DOHH2 (cell line): ENCODE measurements at regions not wholly inside any gene's neighbourhood (a gene's known extent, or its start where the extent isn't known, plus 50 kb on each side); places are given as distances from the start of the nearest gene placed in this dataset.

Experiments
- H3F3A ChIP-seq: fragments of 200-600 bp; sonication (generic), shearing (Covaris generic); 2 replicates; pipeline ENCODE4 v1.6.0; 2016; ENCODE audit warnings: antibody characterized with exemption, mild to moderate bottlenecking; ENCODE audit not compliant: control insufficient read depth, insufficient read depth
- H3K27ac ChIP-seq: fragments of 200-600 bp; sonication (generic); 2 replicates; pipeline ENCODE4 v1.5.1; 2014; ENCODE audit warnings: low read depth, mild to moderate bottlenecking, low read length, moderate library complexity
- H3K27me3 ChIP-seq: fragments of 200-600 bp; sonication (generic); 2 replicates; pipeline ENCODE4 v1.6.1; 2014; ENCODE audit warnings: mild to moderate bottlenecking, low read length, mixed read lengths; ENCODE audit not compliant: control insufficient read depth
- H3K36me3 ChIP-seq: fragments of 200-600 bp; sonication (generic); 2 replicates; pipeline ENCODE4 v1.6.1; 2014; ENCODE audit warnings: mild to moderate bottlenecking, low read length, moderate library complexity, mixed read lengths; ENCODE audit not compliant: control insufficient read depth
- H3K4me1 ChIP-seq: fragments of 200-600 bp; sonication (generic); 2 replicates; pipeline ENCODE4 v1.6.1; 2014; ENCODE audit warnings: mild to moderate bottlenecking, low read length, mixed read lengths; ENCODE audit not compliant: control insufficient read depth
- H3K4me2 ChIP-seq: fragments of 200-600 bp; sonication (generic); 2 replicates; pipeline ENCODE4 v1.6.0; 2014; ENCODE audit warnings: mild to moderate bottlenecking, low read length, moderate library complexity
- H3K4me3 ChIP-seq: fragments of 200-600 bp; sonication (generic); 2 replicates; pipeline ENCODE4 v1.5.1; 2014; ENCODE audit warnings: mild to moderate bottlenecking, low read length, mixed read lengths
- H3K79me2 ChIP-seq: fragments of 200-600 bp; sonication (generic); 2 replicates; pipeline ENCODE4 v1.6.1; 2014; ENCODE audit warnings: mild to moderate bottlenecking, low read length, mixed read lengths; ENCODE audit not compliant: control insufficient read depth
- H3K9me2 ChIP-seq: fragments of 200-600 bp; sonication (generic); replicated peaks from 2 replicates; pipeline ENCODE4 v1.6.1; 2014; ENCODE audit warnings: mild to moderate bottlenecking, low read length, mixed read lengths; ENCODE audit not compliant: control insufficient read depth
- H3K9me3 ChIP-seq: fragments of 200-600 bp; sonication (generic); 2 replicates; pipeline ENCODE4 v1.6.1; 2014; ENCODE audit warnings: antibody characterized with exemption, low read length, mixed read lengths; ENCODE audit not compliant: control insufficient read depth, insufficient read depth
- H4K20me1 ChIP-seq: fragments of 200-600 bp; sonication (generic); 2 replicates; pipeline ENCODE4 v1.6.0; 2014; ENCODE audit warnings: low read depth, mild to moderate bottlenecking, antibody characterized with exemption, low read length, moderate library complexity; ENCODE audit not compliant: control insufficient read depth, insufficient read depth
- CTCF ChIP-seq: fragments of 200-600 bp; sonication (generic); IDR thresholded peaks from one replicate; pipeline ENCODE4 v1.5.1; 2014; ENCODE audit warnings: antibody characterized with exemption, mild to moderate bottlenecking, low read depth, low read length; ENCODE audit not compliant: poor library complexity, severe bottlenecking
- EZH2phosphoT487 ChIP-seq: fragments of 200-600 bp; sonication (generic); IDR thresholded peaks from 2 replicates; pipeline ENCODE4 v1.6.1; 2017; ENCODE audit warnings: borderline replicate concordance, mild to moderate bottlenecking, antibody characterized with exemption, low read length, moderate library complexity, mixed read lengths

- no peaks in the 10 kb centered on the region for H3K9me3 ChIP-seq
- H3F3A ChIP-seq, result no peaks in the 10 kb centered on the region
- H3K36me3 ChIP-seq, result no peaks in the 10 kb centered on the region
- H4K20me1 ChIP-seq, result no peaks in the 10 kb centered on the region
- no peak overlapping the region for H3K27ac ChIP-seq
- H3K4me1 ChIP-seq, result no peaks in the 10 kb centered on the region
- H3K4me2 ChIP-seq, result no peak overlapping the region
- TF ChIP-seq CTCF, result no peak
- TF ChIP-seq EZH2phosphoT487, result no peak
- H3K4me3 ChIP-seq, result no peak overlapping the region
- no peaks in the 10 kb centered on the region for H3K9me2 ChIP-seq
- no peaks in the 10 kb centered on the region for H3K27me3 ChIP-seq
- no peaks in the 10 kb centered on the region for H3K79me2 ChIP-seq
Observed at GRCh38 chr5:106755066-106755465, 915.7 kb downstream of the EFNA5 start.

- no peaks in the 10 kb centered on the region for H3K9me2 ChIP-seq
- no peak for TF ChIP-seq EZH2phosphoT487
- TF ChIP-seq CTCF, result no peak
- no peaks in the 10 kb centered on the region for H3F3A ChIP-seq
Observed at GRCh38 chr5:106749826-106750225, 920.9 kb downstream of the EFNA5 start.

GRCh38 chr5:106739127-106739526, 931.6 kb downstream of the EFNA5 start:
- H3K4me1 ChIP-seq, result no peaks in the 10 kb centered on the region
- no peaks in the 10 kb centered on the region for H3F3A ChIP-seq
- H3K4me2 ChIP-seq, result no peak overlapping the region
- TF ChIP-seq EZH2phosphoT487 (no peak), CTCF (no peak)
- H3K9me2 ChIP-seq, result no peaks in the 10 kb centered on the region
- H3K4me3 ChIP-seq, result no peak overlapping the region
- no peaks in the 10 kb centered on the region for H3K79me2 ChIP-seq
- H3K36me3 ChIP-seq, result no peaks in the 10 kb centered on the region
- no peaks in the 10 kb centered on the region for H3K27me3 ChIP-seq
- no peaks in the 10 kb centered on the region for H4K20me1 ChIP-seq
- H3K27ac ChIP-seq, result no peak overlapping the region
- no peaks in the 10 kb centered on the region for H3K9me3 ChIP-seq

More at GRCh38 chr5:106749826-106750225, 920.9 kb downstream of the EFNA5 start:
- H3K79me2 ChIP-seq, result no peaks in the 10 kb centered on the region
- no peaks in the 10 kb centered on the region for H3K27me3 ChIP-seq
- no peak overlapping the region for H3K27ac ChIP-seq
- H3K36me3 ChIP-seq, result no peaks in the 10 kb centered on the region
- no peaks in the 10 kb centered on the region; the same call in 1 of the 2 replicates for H3K9me3 ChIP-seq
- no peak overlapping the region for H3K4me3 ChIP-seq
- H4K20me1 ChIP-seq, result no peaks in the 10 kb centered on the region
- H3K4me2 ChIP-seq, result no peak overlapping the region
- H3K4me1 ChIP-seq, result no peaks in the 10 kb centered on the region

- no peaks in the 10 kb centered on the region for H3K9me3 ChIP-seq
- no peaks in the 10 kb centered on the region for H3K27me3 ChIP-seq
- H3K9me2 ChIP-seq, result no peaks in the 10 kb centered on the region
- no peaks in the 10 kb centered on the region for H3F3A ChIP-seq
- no peak overlapping the region for H3K4me2 ChIP-seq
- H4K20me1 ChIP-seq, result no peaks in the 10 kb centered on the region
- H3K4me1 ChIP-seq, result no peaks in the 10 kb centered on the region
- H3K27ac ChIP-seq, result no peak overlapping the region
- H3K79me2 ChIP-seq, result no peaks in the 10 kb centered on the region
- H3K36me3 ChIP-seq, result no peaks in the 10 kb centered on the region
- no peak overlapping the region for H3K4me3 ChIP-seq
- TF ChIP-seq EZH2phosphoT487 (no peak), CTCF (no peak)
Observed at GRCh38 chr5:106737111-106737510, 933.6 kb downstream of the EFNA5 start.
